Upper lobe of right lung (tissue), 1 donor: ENCODE measurements at regions not wholly inside any gene's neighbourhood (a gene's known extent, or its start where the extent isn't known, plus 50 kb on each side); places are given as distances from the start of the nearest gene placed in this dataset.
"Not testable (repeated sequence)": the region's sequence is repeated elsewhere in the genome, so short reads cannot be mapped to it uniquely, and the experiment has no call there.

Experiments used
- ATAC-seq: fragments of 200-7000 bp; cut with Tn5 transposase; one replicate; pipeline ENCODE4 v1.9.1; 2020; ENCODE audit warnings: mild to moderate bottlenecking, moderate library complexity
- DNase-seq: peaks from one replicate; pipeline ENCODE4 v3.0.0-alpha.2; 2020
- H3K27ac ChIP-seq: fragments of 200-600 bp; one replicate; pipeline ENCODE4 v1.8.0; 2022
- H3K27me3 ChIP-seq: fragments of 200-600 bp; one replicate; pipeline ENCODE4 v1.8.0; 2022; ENCODE audit warnings: mild to moderate bottlenecking
- H3K36me3 ChIP-seq: fragments of 200-600 bp; one replicate; pipeline ENCODE4 v1.8.0; 2022
- H3K4me1 ChIP-seq: fragments of 200-600 bp; one replicate; pipeline ENCODE4 v1.8.0; 2022
- H3K4me3 ChIP-seq: fragments of 200-600 bp; one replicate; pipeline ENCODE4 v1.8.0; 2022; ENCODE audit warnings: mild to moderate bottlenecking
- H3K9me3 ChIP-seq: fragments of 200-600 bp; one replicate; pipeline ENCODE4 v1.8.0; 2022
- intact Hi-C: fragments of 100-400 bp; cut with DNase I; formaldehyde crosslinking; loops from one replicate; pipeline ENCODE4 v1.11.0; 2022
- TF ChIP-seq, protein P1 (sequence below): fragments of 200-600 bp; IDR thresholded peaks from one replicate; pipeline ENCODE4 v1.8.0; 2022; ENCODE audit warnings: antibody characterized with exemption
- donor health status: DM: no; HTN: yes; CAD: no; lungs with severe emphysema.

- intact Hi-C loops: no loop called here
- TF ChIP-seq, protein P1, sequence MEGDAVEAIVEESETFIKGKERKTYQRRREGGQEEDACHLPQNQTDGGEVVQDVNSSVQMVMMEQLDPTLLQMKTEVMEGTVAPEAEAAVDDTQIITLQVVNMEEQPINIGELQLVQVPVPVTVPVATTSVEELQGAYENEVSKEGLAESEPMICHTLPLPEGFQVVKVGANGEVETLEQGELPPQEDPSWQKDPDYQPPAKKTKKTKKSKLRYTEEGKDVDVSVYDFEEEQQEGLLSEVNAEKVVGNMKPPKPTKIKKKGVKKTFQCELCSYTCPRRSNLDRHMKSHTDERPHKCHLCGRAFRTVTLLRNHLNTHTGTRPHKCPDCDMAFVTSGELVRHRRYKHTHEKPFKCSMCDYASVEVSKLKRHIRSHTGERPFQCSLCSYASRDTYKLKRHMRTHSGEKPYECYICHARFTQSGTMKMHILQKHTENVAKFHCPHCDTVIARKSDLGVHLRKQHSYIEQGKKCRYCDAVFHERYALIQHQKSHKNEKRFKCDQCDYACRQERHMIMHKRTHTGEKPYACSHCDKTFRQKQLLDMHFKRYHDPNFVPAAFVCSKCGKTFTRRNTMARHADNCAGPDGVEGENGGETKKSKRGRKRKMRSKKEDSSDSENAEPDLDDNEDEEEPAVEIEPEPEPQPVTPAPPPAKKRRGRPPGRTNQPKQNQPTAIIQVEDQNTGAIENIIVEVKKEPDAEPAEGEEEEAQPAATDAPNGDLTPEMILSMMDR: peak; percentile 49
- no peaks in the 10 kb centered on the region for H3K27me3 ChIP-seq
- H3K9me3 ChIP-seq: no peaks in the 10 kb centered on the region
- no peak overlapping the region for H3K27ac ChIP-seq
- ATAC-seq (peak; percentile 33), DNase-seq (no peak)
- no peaks in the 10 kb centered on the region for H3K36me3 ChIP-seq
- H3K4me1 ChIP-seq: no peaks in the 10 kb centered on the region
- no peak overlapping the region for H3K4me3 ChIP-seq
These were observed 295.5 kb downstream of the MDFIC start for GRCh38 chr7:115217373-115217772.

DNA sequence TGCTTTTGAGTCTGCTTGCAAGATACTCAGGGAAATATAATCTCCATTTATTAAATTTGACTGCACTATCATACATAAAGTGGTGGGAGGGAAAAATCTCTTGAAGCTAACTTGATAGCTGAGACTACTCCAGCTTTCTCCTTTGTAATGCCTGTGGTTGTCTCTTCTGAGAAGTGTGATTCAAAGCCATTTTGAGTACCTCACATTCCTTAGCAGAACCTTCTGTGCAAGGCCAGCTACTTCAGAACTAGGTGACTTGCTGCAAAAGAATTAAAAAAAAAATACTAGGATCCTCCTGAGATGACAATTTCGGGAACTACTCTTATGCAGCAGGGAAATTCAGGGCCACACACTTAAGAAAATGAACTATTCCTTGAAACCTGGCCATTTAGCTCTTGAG lies 294.8 kb downstream of the MDFIC start:
- DNase-seq: no peak
- Histone ChIP-seq H3K4me3 (no peak overlapping the region), H3K27me3 (no peaks in the 10 kb centered on the region), H3K9me3 (no peaks in the 10 kb centered on the region), H3K36me3 (no peaks in the 10 kb centered on the region), H3K27ac (no peak overlapping the region), H3K4me1 (no peaks in the 10 kb centered on the region)
- ATAC-seq: peak; percentile 84
- TF ChIP-seq, protein P1: no peak
- intact Hi-C loops: no loop called here

GRCh38 chr7:115211171-115211570 lies 289.3 kb downstream of the MDFIC start:
- no peak for ATAC-seq
- no peak overlapping the region for H3K4me3 ChIP-seq
- H3K27me3 ChIP-seq: no peaks in the 10 kb centered on the region
- H3K4me1 ChIP-seq: no peaks in the 10 kb centered on the region
- TF ChIP-seq, protein P1: no peak
- H3K27ac ChIP-seq: no peak overlapping the region
- H3K36me3 ChIP-seq: no peaks in the 10 kb centered on the region
- H3K9me3 ChIP-seq: no peaks in the 10 kb centered on the region
- no peak for DNase-seq
- intact Hi-C loops: no loop called here

DNA sequence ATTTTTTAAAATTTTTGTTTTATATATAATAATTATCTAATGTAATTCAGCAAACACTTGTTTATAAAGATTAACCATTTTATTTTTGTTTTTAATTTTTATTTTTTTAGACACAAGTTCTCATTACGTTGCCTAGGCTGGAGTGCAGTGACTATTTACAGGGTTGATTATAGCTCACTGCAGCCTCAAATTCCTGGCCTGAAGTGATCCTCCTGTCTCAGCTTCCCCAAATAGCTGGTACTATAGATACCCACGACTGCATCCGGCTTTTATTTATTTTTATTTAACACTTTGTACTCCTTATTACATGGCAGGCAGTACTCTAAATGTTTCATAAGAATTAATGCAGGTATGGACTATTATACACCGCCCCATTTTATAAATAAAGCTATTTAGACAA lies 288.7 kb downstream of the MDFIC start:
- no peak for ATAC-seq

DNA sequence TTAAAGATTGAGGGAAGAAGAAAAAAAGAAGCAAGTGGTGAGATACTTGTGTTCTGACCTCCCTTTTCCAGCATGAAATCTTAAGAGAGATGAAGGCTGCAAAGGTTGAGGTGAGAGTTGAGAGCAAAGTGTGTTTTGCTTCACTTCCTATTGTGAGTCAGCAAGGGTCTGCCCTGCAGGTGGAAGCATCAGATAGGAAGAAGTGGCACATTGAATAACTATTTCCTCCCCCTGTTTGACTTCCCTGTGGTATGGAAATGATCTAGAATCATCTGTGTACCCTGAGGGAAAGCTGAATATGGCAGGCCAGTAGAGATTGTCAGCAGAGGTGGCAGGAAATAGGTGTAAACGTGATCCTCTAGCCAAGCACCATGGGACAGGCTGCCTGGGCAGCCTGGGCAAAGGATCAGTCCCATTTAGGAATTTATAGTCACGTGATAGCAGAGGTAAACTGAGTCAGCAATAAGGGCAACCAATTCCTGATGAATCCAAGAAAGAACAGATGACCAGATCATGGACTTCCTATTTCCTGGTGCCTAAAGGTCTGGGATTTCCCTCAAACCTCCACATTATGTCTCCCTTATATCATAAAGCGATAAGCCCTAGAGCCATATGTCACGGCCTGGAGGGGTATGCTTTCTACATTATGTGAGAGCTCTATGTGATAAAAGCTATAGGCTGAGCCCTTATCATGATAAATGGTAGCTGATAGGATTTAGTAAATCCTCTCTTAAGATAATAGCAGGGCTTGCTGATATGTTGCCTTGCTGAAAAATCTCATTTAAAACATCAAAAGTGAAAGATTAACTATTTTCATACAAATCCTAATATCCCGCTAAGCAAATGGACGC lies 287.0 kb downstream of the MDFIC start:
- H3K4me3 ChIP-seq: no peak overlapping the region
- TF ChIP-seq, protein P1: no peak
- no peaks in the 10 kb centered on the region for H3K36me3 ChIP-seq
- intact Hi-C loops: no loop called here
- DNase-seq (no peak), ATAC-seq (no peak)
- no peaks in the 10 kb centered on the region for H3K9me3 ChIP-seq
- no peaks in the 10 kb centered on the region for H3K4me1 ChIP-seq
- H3K27ac ChIP-seq: no peak overlapping the region
- no peaks in the 10 kb centered on the region for H3K27me3 ChIP-seq

More for the DNA sequence above, 288.7 kb downstream of the MDFIC start:
- intact Hi-C loops: no loop called here
- TF ChIP-seq, protein P1: no peak
- Histone ChIP-seq H3K4me1 (no peaks in the 10 kb centered on the region), H3K9me3 (no peaks in the 10 kb centered on the region), H3K27ac (no peak overlapping the region), H3K4me3 (no peak overlapping the region), H3K36me3 (no peaks in the 10 kb centered on the region), H3K27me3 (no peaks in the 10 kb centered on the region)
- no peak for DNase-seq

- H3K27me3 ChIP-seq, intact Hi-C loops, H3K4me3 ChIP-seq, DNase-seq, ATAC-seq, H3K4me1 ChIP-seq, H3K9me3 ChIP-seq, H3K27ac ChIP-seq, H3K36me3 ChIP-seq: not testable (repeated sequence)
These were observed 284.5 kb downstream of the MDFIC start for GRCh38 chr7:115206374-115206773.
